Mucosa of gallbladder (tissue), 1 donor: ENCODE measurements at regions not wholly inside any gene's neighbourhood (a gene's known extent, or its start where the extent isn't known, plus 50 kb on each side); places are given as distances from the start of the nearest gene placed in this dataset.

ENCODE experiments used
- DNase-seq: peaks from one replicate; pipeline ENCODE4 v3.0.0-alpha.2; 2020; ENCODE audit warnings: low spot score
- donor health status: DM: no; HTN: no; CAD: no.

DNA sequence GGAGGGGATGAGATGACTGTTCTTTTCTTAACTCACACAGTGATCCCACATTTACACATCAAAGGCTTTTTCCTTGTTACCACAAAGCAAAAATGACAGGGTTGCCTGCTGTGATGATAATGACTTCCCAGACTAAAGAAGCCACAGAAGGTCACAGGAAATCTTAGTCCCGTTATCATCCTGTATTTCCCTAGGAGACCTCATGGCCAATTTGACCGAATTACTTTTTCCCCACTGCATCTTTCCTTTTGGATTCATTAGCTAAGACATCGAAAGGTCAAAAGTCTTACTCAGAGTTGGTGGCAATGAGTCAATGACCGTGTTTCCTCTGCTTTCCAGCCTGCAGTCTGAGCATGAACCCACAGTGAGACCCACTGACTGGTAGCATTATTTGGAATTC, 130.1 kb upstream of the INHBA start:
- DNase-seq = no peak

- no peak for DNase-seq
These were observed 127.4 kb upstream of the INHBA start for GRCh38 chr7:41830271-41830670.

GRCh38 chr7:41828911-41829310, 126.0 kb upstream of the INHBA start:
- no peak for DNase-seq

- DNase-seq = no peak
These were observed 123.8 kb upstream of the INHBA start for GRCh38 chr7:41826641-41827040.

GRCh38 chr7:41825927-41826480, 123.1 kb upstream of the INHBA start:
- DNase-seq = no peak

DNA sequence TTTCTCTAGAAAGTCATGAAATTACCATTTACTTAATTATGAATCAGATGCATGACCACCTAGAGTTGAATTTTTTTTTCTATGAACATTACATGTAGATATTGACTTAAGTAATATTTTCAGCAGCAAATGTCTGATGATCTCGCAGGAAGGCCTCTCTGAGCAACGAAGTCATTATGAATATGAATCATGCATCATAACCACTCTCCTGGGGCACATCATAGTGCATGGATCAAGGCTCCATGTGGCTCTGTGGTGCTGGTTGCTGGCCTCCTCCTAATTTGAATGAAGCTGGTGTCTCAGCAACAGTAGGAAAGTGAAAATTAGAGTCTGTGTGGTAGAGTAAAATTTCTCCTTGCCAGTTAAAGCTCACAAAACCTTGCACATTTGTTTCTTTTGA, 121.4 kb upstream of the INHBA start:
- no peak for DNase-seq

GRCh38 chr7:41822259-41822817, 119.4 kb upstream of the INHBA start:
- no peak for DNase-seq

DNA sequence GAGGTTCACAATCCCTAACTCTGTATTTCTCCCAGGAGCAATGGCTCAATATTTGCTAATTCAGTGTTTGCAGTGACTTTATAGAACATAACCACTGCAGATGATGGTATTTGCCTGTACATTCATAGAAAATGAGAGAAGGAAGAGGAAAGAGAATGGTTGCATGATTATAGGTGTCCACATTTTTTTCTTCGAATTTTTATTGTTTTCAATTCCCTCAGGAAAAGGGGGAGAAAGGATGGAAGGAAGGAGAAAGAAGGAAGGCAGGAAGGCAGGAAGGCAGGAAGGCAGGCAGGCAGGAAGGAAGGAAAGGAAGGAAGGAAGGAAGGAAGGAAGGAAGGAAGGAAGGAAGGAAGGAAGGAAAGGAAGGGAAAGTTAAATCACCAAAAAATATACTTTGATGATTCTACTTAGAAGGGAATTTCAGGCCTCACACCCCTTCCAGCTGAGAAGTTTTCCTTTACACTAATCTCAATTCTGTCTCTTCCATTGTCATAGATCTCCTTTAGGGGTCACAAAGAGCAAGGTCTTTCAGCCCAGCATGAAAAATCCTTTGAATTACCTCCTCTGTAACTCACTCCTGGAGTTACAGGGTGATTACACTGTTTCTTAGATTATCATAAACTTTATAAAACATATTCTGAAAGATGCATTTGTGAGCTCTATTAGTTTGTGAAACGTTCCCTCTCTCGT, 118.8 kb upstream of the INHBA start:
- no peak for DNase-seq

GRCh38 chr7:41820111-41820671, 117.3 kb upstream of the INHBA start:
- no peak for DNase-seq

DNA sequence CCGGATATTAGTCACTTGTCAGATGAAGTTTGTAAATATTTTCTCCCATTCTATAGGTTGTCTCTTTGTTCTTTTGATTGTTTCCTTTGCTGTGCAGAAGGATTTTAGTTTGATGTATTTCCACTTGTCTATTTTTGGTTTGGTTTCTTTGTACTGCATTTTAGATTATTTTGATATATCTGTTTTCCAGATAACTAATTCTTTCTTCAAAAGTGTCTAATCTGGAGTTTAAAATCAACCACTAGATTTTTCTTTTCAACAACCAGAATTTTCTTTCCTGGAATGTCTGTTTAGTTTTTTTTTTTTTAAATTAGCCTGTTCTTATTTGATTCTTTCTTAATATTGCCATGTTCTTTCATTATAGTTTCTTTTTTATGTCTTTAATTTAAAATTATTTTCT, 116.8 kb upstream of the INHBA start:
- no peak for DNase-seq

GRCh38 chr7:41818765-41819398, 116.0 kb upstream of the INHBA start:
- DNase-seq = no peak

- DNase-seq = no peak
These were observed 114.5 kb upstream of the INHBA start for GRCh38 chr7:41817386-41817785.

GRCh38 chr7:41816111-41816510, 113.2 kb upstream of the INHBA start:
- DNase-seq = no peak

DNA sequence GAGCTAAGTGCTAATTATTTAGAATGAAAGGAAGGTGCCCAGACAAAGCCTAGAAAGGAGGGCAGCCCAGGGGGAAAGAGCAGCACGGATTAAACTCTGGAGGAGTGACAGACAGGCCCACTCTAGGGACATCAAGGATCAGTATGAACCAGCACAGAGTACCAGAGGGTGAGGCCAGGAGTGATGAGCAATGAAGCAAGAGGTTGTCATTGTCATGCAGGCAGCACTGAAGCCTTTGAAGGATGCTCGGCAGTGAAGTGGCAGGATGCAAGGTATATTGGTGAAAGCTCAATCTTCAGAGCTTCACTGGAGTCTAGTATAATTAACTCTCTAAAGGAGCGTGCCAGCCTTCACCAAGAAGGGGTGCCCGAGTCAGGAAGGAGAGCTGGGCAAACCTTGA, 112.0 kb upstream of the INHBA start:
- no peak for DNase-seq

DNA sequence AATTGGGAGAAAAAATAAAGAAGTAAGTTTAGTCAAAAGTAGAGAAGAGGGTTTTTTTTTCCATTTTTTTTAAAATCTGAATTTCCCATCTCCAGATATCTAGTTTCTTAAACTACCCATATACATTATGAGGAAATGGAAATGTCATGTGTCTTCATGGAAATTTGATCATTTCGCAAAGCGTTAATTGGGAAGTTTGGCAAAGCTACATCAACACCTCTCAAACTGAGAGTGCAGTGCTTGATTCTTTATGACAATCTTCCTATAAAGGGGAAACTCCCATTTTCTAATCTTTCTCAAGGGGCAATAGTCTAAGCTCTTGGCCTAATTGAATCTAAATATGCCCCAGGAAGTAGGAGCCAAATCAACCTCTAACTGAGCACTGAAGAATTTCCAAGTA, 110.4 kb upstream of the INHBA start:
- DNase-seq = no peak

DNA sequence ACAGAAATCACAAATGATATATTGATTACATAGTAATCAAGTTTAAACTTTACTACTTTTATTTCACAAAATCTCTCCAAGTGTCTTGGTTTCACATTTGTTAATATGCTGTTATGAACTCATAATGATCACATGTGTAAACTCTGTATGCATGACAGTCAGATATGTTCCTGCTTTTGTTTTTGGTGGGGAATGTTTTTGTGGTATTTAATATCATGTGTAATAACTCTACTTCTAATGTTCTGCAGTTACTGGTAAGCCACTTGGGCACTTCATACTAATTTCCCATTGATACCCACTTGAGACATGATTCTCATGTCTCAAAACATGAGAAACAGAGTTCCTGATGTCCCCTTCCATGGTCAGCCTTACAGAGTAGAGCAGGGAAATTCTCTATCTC, 109.1 kb upstream of the INHBA start:
- DNase-seq = no peak

- DNase-seq = no peak
These were observed 107.2 kb upstream of the INHBA start for GRCh38 chr7:41809940-41810576.

DNA sequence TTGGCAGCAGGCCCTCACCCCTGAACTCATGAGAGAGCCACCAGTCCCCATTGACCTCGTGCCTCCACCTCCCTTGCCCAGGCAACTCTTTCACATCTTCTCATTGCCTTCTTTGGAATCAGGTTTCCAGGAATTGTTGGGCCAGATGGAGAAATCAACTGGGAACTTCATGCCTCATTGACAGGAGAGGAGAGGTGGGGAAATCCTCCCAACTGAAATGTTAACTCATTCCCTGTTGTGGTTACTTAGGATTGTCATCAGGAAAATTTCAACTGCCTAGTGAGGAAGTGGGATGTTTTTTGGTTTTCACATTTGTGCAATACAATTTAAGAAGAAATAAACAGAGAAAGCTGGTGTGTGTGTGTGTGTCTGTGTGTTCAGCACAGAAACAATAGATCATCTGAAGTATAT, 106.6 kb upstream of the INHBA start:
- DNase-seq = no peak

DNA sequence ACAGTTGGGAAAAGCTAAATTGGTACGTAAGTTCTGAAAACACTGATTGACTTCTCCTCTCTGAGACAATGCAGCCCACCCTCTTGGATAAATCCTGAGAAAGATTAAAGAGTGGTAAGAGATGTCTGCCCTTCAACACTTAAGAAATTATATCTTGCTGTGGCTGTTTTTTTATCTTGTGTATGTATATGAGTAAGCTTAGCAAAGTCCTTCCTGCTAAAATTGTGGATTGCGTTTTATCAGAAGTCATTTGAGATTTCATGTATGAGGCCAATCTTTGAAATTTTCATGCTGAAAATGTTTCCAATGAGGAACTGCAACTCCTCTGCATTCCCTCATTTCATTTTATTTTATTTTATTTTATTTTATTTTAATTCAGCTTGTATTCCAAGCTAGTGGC, 106.2 kb upstream of the INHBA start:
- DNase-seq = no peak

DNA sequence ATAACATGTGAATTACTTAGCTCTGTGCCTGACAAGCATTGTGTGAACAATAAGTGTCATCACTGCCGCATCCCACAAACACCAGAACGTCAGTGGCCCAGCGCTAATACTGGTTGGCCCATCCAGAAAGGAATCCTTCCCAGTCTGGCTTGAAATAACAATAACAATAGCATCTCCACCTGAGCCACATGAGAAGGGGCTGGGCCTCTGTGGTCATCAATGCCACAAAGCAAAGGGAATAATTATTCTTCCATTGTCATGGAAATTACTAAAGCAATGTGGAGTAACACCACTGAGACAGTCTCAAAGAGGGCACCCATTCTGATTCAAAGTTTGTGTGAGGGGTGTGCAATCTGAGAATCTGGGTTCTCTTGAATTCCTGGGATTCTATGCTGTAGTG, 105.7 kb upstream of the INHBA start:
- DNase-seq = no peak

- no peak for DNase-seq
These were observed 100.7 kb upstream of the INHBA start for GRCh38 chr7:41803569-41803968.

DNA sequence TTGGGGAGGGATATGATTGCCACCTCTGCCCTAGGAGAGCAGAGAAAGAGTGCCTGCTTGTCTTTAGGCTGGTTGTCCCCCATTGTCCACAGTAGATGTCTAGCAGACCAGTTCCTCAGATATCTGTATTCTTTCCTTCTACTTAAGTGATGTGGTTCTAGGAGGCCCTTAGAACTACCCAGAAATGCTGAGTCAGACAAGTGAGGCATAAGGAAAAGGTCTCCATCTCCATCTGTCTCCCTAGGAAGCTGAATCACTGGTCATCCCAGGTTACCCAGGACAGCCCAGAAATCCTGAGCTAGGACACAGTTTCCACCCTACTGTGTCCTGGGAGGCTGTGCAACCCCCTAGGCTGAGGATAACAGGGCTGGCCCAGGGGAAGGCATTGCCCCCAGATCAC, 93.4 kb upstream of the INHBA start:
- DNase-seq = no peak
